ENCODE measurements at regions not wholly inside any gene's neighbourhood (a gene's known extent, or its start where the extent isn't known, plus 50 kb on each side); places are given as distances from the start of the nearest gene placed in this dataset.

DNA sequence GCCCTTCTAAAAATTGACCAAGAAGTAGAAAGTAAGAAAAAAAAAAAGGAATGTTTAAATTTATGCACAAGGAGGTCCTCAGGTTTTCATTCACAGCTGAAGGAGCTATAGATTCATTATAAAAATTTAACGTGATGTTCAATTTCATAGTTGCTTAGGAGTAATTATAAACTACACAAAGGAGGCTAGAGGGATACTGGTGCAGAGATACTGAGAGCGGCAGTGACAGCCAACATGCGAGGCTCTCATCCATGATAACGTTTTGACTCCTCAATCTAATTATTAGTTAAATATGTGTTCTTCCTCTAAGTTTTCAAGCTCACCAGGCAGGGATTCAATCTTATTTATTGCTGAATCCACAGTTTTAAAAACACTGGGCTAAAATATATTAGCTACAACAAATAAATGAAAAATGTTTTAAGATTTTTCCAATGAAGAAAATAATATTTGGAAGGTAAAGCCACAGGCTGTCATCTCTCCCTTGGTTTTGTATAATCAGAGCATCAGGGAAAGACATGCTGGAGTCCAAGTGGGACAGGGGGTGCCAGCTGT, 49.8 kb upstream of the TRPC4 start:
- no peak overlapping the region for H3K4me3 ChIP-seq
- WGBS, 4 donors, result 51 to 63% (median 61%) methylated on average over 4 of the region's 4 CpGs
- intact Hi-C loops (cut with DNase I), result no loop called here

More for the DNA sequence above, 49.8 kb upstream of the TRPC4 start:
- Histone ChIP-seq H3K27ac (no peak overlapping the region), H3K4me1 (replicated peaks in 1 of 2) (no peaks in the 10 kb centered on the region), H3K27me3 (no peaks in the 10 kb centered on the region), H3K9me3 (replicated peaks in 1 of 3) (no peaks in the 10 kb centered on the region), H3K36me3 (replicated peaks in 1 of 2) (no peaks in the 10 kb centered on the region)
- TF ChIP-seq POLR2A (IDR thresholded peaks at IDR 0.05), result no peak
- TF ChIP-seq, protein P1, sequence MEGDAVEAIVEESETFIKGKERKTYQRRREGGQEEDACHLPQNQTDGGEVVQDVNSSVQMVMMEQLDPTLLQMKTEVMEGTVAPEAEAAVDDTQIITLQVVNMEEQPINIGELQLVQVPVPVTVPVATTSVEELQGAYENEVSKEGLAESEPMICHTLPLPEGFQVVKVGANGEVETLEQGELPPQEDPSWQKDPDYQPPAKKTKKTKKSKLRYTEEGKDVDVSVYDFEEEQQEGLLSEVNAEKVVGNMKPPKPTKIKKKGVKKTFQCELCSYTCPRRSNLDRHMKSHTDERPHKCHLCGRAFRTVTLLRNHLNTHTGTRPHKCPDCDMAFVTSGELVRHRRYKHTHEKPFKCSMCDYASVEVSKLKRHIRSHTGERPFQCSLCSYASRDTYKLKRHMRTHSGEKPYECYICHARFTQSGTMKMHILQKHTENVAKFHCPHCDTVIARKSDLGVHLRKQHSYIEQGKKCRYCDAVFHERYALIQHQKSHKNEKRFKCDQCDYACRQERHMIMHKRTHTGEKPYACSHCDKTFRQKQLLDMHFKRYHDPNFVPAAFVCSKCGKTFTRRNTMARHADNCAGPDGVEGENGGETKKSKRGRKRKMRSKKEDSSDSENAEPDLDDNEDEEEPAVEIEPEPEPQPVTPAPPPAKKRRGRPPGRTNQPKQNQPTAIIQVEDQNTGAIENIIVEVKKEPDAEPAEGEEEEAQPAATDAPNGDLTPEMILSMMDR (IDR thresholded peaks at IDR 0.05), result no peak
- DNase-seq, result no peak

Data from adrenal gland (tissue), 9 donors.